Esophagus muscularis mucosa (tissue), 3 donors: ENCODE measurements at regions not wholly inside any gene's neighbourhood (a gene's known extent, or its start where the extent isn't known, plus 50 kb on each side); places are given as distances from the start of the nearest gene placed in this dataset.

Source experiments
- POLR2AphosphoS5 ChIP-seq, 2 donors: sonication (generic); formaldehyde crosslinking; IDR thresholded peaks; one replicate each; pipeline ENCODE4 v1.6.1; 2017; ENCODE audit warnings: antibody characterized with exemption in 2 of 2
- TF ChIP-seq, protein P1 (sequence below), 3 experiments: fragments of 200-600 bp in 2 of 3; fragments of 450-650 bp in 1 of 3; sonication (generic) in 2 of 3; IDR thresholded peaks; one replicate each; pipeline ENCODE4 v1.5.1; 2017 to 2019; ENCODE audit warnings: antibody characterized with exemption in 3 of 3, mild to moderate bottlenecking in 2 of 3, moderate library complexity in 1 of 3

DNA sequence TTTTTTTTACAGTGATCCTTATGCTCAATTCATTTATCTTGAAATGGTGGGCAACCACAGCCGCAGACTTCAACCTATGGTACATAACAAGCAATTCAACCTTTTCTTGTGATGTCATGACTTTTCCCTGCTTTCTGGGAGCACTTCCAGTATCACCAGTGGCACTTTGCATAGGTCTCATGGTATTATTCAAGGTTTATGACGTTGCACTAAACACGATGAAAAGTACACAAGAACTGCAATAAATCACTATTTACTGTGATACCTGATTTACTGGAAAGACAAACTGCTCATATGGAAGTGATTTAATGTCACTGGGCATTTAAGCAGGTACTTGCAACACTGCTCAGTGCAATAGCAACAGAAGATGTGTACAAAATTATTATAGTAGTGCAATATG, 251.7 kb upstream of the CXCL12 start:
- TF ChIP-seq, protein P1, sequence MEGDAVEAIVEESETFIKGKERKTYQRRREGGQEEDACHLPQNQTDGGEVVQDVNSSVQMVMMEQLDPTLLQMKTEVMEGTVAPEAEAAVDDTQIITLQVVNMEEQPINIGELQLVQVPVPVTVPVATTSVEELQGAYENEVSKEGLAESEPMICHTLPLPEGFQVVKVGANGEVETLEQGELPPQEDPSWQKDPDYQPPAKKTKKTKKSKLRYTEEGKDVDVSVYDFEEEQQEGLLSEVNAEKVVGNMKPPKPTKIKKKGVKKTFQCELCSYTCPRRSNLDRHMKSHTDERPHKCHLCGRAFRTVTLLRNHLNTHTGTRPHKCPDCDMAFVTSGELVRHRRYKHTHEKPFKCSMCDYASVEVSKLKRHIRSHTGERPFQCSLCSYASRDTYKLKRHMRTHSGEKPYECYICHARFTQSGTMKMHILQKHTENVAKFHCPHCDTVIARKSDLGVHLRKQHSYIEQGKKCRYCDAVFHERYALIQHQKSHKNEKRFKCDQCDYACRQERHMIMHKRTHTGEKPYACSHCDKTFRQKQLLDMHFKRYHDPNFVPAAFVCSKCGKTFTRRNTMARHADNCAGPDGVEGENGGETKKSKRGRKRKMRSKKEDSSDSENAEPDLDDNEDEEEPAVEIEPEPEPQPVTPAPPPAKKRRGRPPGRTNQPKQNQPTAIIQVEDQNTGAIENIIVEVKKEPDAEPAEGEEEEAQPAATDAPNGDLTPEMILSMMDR (IDR thresholded peaks at IDR 0.05), result no peak
- TF ChIP-seq POLR2AphosphoS5 (IDR thresholded peaks at IDR 0.05), result no peak
